ENCODE measurements at regions not wholly inside any gene's neighbourhood (a gene's known extent, or its start where the extent isn't known, plus 50 kb on each side); places are given as distances from the start of the nearest gene placed in this dataset.

- no peak for DNase-seq
These were observed 427.8 kb downstream of the DNAJB9 start for GRCh38 chr7:108997480-108997879.

DNA sequence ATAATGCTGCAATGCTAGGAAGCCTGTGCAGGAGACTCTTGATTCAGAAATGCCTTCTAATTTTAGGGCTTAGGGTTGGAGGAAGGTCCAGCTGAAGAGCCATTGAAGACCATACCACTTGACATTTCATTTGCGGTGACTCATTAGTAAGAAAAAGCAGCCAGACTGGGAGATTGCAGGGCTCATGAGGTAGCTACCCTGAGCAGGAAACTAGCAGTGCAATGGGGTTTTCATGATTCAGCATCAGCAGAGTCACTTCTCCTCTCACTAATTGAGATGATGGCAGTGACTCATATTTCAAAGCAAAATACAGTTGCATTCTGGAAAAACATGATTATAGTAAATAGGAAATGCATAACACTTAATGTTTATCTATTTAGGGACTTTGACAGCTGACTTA lies 434.1 kb downstream of the DNAJB9 start:
- DNase-seq, result no peak

DNA sequence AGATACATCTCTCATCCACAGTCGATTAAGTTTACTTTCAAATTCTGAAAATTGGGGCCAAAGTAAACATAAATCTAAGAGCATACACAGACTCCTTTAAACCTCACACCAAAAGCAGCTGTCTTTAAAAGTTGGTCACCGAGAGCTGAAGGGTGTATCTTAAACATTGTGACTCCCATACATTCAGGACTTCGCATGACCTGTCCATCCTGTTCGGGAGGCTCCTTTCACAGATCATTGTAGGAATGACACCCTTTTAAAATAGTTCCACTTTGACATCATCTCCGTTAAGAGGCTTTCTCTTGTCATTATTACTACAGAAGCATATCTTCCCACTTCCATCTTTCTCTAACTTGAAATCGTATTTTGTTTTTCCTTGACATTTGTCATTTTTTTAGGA lies 440.0 kb downstream of the DNAJB9 start:
- DNase-seq, result no peak

- no peak for DNase-seq
These were observed 450.6 kb downstream of the DNAJB9 start for GRCh38 chr7:109020251-109020650.

GRCh38 chr7:109021390-109021789 lies 451.7 kb downstream of the DNAJB9 start:
- DNase-seq, result no peak

- DNase-seq, result no peak
These were observed 460.2 kb downstream of the DNAJB9 start for GRCh38 chr7:109029866-109030265.

DNA sequence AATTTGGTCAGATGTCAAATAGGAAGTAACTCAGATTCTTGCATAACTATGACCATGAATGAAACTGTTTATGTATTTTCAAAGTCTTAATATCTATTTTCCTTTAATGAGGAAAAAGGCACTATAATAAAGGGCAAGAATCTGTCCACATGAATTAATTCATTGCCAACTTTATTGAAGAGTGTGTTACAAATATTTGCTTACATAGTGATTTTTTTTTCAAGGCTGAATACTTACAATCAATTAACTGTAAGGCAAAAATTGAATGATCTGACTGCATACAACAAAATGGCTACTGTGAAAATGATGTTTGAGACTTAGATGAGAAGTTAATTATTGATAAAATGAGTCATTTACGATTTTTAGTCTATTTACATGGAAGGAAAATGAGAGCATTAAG lies 475.0 kb downstream of the DNAJB9 start:
- DNase-seq, result no peak

GRCh38 chr7:109049366-109049765 lies 479.7 kb downstream of the DNAJB9 start:
- DNase-seq, result no peak

DNA sequence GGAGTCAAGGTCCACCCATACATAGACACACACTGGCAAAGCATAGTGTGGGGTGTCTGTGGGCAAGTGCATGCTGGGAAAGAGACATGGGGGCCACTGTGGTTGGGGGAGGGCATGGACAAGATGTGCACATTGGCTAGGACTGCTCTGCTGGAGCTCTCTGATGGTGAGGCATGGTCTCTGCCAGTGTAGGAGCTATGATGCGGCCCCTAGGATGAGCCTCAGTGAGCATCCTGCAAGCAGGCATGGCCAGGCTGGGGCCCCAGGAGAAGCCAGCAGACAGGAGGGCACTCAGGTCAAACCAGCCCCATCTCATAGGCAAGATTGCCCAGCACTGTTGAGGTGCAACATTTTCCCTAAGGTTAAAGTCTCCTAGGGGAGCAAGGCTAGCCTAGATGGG lies 489.4 kb downstream of the DNAJB9 start:
- no peak for DNase-seq

- DNase-seq, result no peak
These were observed 493.1 kb downstream of the DNAJB9 start for GRCh38 chr7:109062798-109063197.

DNA sequence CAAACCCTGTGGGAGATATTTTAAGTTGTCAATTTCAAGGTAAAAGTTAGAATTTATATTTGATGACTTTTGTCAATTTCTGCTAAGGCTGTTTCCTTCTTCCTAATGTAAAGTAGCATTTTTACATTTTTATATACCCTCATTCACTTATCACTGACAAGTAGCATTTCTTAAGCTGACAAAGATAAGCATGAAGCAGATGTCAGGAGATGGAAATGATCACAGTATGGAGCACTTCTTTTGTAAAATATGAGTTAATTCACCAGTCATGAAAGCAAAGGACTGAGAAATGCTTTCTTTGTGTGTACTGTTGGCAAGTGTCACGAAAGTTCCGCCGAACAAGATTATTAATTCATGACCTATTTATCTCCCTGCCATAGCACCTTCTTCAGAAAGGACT lies 503.9 kb downstream of the DNAJB9 start:
- DNase-seq, result no peak

DNA sequence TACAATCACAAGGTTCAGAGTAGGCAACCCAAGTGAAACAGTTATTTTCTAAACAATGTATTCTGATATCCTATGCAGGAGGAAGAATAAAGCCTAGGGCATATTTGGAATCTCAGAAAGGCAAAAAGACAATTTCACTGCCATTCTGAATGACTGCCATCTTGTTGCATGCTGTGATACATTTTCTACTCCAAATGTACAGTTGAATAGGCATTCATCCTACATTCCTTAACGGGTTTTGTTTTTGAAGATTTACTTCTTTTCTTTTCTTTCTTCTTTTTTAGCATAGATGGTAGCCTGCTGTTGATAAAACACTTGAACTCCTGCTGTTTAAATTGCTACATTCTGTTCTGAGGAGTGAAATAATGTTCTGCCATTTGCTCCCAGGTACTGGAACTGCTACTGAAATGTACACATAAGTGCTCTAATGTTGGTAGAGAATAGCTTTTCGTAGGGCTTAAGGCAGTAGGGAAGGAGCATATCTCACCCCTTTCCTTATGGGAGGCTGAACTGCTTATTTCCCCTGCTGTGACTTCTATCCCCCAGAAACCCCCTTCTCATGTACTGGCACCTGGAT lies 506.8 kb downstream of the DNAJB9 start:
- DNase-seq, result no peak

DNA sequence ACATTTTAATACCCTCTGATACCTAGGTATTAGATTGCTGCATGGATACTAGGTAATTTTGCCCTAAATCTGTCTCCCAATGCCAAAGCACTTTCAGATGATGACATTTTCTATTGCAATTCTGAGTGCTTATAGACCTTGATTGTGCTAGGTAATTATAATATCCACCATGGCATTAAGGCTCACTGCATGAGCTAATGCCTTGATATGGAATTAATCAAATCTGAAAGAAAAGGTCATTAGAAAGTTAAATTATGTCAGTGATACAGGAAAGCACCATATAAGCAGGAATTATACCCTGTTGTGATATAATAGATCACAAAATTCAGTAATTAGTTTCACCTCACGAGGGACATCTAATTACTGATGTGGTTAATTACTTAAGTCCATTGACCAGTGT lies 521.4 kb downstream of the DNAJB9 start:
- DNase-seq, result no peak

DNA sequence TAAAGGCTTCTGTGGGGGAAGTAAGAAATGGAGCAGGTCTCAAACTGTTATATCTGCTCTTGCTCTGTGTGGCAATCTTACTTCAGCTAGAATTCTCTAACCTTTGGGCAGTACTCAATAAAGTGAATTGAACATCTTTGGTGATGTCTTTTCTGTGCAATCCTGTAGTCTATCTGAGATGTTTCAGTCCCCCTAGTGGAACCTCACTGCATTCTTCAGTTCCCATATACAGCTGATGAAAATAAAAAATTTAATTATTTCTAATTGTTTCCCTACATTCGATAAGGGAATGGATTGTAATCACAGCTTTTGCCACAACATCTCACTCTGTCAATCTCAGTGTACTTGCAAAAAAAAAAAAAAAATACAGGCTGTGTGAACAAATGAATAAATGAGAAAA lies 522.6 kb downstream of the DNAJB9 start:
- no peak for DNase-seq

GRCh38 chr7:109101332-109101731 lies 531.7 kb downstream of the DNAJB9 start:
- DNase-seq, result no peak

DNA sequence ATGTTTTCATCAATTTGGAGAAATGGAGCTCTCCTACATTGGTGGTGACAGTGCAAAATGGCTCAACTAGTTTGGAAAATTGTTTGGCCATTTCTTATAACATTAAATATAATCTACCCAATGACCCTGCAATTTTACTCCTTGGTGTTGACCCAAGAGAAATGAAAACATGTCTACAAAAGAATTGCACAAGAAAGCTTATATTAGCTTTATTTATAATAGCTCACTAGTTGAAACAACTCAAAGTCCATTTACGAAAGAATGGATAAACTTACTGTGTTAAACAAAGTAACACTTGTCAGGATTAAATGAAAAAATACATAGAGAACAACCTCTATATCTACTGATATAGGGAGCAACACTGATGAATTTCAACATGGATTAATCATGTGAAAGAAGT lies 539.9 kb downstream of the DNAJB9 start:
- no peak for DNase-seq

- no peak for DNase-seq
These were observed 541.4 kb downstream of the DNAJB9 start for GRCh38 chr7:109111086-109111485.

DNA sequence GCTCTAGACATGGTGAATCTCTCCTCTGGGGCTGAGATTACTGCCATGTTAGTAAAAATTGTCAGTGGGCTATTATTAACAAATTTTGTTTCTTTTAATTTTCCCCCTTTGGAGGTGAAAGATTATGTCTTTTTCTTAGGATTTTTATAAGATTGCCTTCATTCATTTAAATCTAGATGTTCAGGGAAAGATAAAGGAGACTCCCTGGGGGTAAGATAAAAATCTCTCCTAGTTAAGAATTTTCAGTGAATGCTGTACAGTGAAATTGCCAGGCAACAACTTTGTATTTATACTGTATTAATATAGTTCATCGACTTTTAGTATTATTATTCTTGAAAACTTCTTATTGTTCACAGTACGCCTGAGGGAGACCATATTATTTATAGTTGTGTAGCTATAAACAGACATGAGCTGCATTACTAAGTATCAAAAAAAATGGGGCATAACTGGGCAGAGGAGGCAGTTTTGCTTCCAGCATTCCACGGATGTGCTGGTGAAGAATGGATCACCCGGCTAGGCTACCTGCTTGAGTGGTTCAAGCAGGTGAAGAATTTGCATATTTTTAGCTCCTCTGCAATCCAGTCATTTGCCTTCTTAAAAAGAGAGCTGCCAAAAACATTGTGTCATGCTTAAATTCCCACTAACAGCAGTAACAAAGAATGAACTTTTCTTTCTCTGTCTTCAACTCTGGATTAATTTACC lies 552.1 kb downstream of the DNAJB9 start:
- DNase-seq, result no peak

GRCh38 chr7:109125001-109125400 lies 555.3 kb downstream of the DNAJB9 start:
- no peak for DNase-seq

- no peak for DNase-seq
These were observed 556.9 kb downstream of the DNAJB9 start for GRCh38 chr7:109126404-109127050.

GRCh38 chr7:109127145-109127544 lies 557.5 kb downstream of the DNAJB9 start:
- no peak for DNase-seq

- no peak for DNase-seq
These were observed 561.5 kb downstream of the DNAJB9 start for GRCh38 chr7:109131141-109131540.

- DNase-seq, result no peak
These were observed 567.2 kb downstream of the DNAJB9 start for GRCh38 chr7:109136893-109137292.

- no peak for DNase-seq
These were observed 585.1 kb downstream of the DNAJB9 start for GRCh38 chr7:109154748-109155147.

GRCh38 chr7:109158246-109158645 lies 588.6 kb downstream of the DNAJB9 start:
- no peak for DNase-seq
